Stimulated activated CD4-positive, alpha-beta T cell treated with anti-CD3 and anti-CD28 coated beads, Interleukin-1b, Interleukin-23, amount 100 ng/mL, for 48 hours (primary cell): ENCODE measurements at regions not wholly inside any gene's neighbourhood (a gene's known extent, or its start where the extent isn't known, plus 50 kb on each side); places are given as distances from the start of the nearest gene placed in this dataset.

Experiments
- DNase-seq: peaks from one replicate; pipeline ENCODE4 v3.0.0-alpha.2; 2020

GRCh38 chr11:8340296-8340695 is 76.6 kb upstream of the LMO1 start:
- DNase-seq = no peak

- DNase-seq = no peak
Observed at GRCh38 chr11:8339592-8340022, 75.9 kb upstream of the LMO1 start.

GRCh38 chr11:8338138-8338537 is 74.5 kb upstream of the LMO1 start:
- DNase-seq = no peak

- DNase-seq = no peak
Observed at GRCh38 chr11:8337130-8337795, 73.6 kb upstream of the LMO1 start.

- DNase-seq = no peak
Observed at GRCh38 chr11:8336356-8337129, 72.9 kb upstream of the LMO1 start.

GRCh38 chr11:8335683-8336082 is 72.0 kb upstream of the LMO1 start:
- no peak for DNase-seq

GRCh38 chr11:8335186-8335585 is 71.5 kb upstream of the LMO1 start:
- no peak for DNase-seq

- no peak for DNase-seq
Observed at GRCh38 chr11:8333811-8334401, 70.2 kb upstream of the LMO1 start.

GRCh38 chr11:8333376-8333775 is 69.7 kb upstream of the LMO1 start:
- DNase-seq = no peak

GRCh38 chr11:8332891-8333290 is 69.2 kb upstream of the LMO1 start:
- DNase-seq = no peak

GRCh38 chr11:8332196-8332595 is 68.5 kb upstream of the LMO1 start:
- no peak for DNase-seq

GRCh38 chr11:8331767-8332166 is 68.1 kb upstream of the LMO1 start:
- DNase-seq = no peak

GRCh38 chr11:8330896-8331295 is 67.2 kb upstream of the LMO1 start:
- DNase-seq = no peak

- no peak for DNase-seq
Observed at GRCh38 chr11:8330404-8330803, 66.7 kb upstream of the LMO1 start.

- no peak for DNase-seq
Observed at GRCh38 chr11:8329847-8330361, 66.2 kb upstream of the LMO1 start.

- DNase-seq = no peak
Observed at GRCh38 chr11:8329336-8329735, 65.7 kb upstream of the LMO1 start.

- peak; percentile 86 for DNase-seq
Observed at GRCh38 chr11:8328848-8329330, 65.2 kb upstream of the LMO1 start.

GRCh38 chr11:8328231-8328794 is 64.6 kb upstream of the LMO1 start:
- no peak for DNase-seq

- no peak for DNase-seq
Observed at GRCh38 chr11:8327761-8328192, 64.1 kb upstream of the LMO1 start.

GRCh38 chr11:8326337-8326736 is 62.7 kb upstream of the LMO1 start:
- no peak for DNase-seq

GRCh38 chr11:8325591-8326304 is 62.1 kb upstream of the LMO1 start:
- DNase-seq = no peak

GRCh38 chr11:8323161-8323935 is 59.7 kb upstream of the LMO1 start:
- no peak for DNase-seq
